GM23338 (cell line): ENCODE measurements at regions not wholly inside any gene's neighbourhood (a gene's known extent, or its start where the extent isn't known, plus 50 kb on each side); places are given as distances from the start of the nearest gene placed in this dataset.

Experiments used
- ATAC-seq: fragments of 200-7000 bp; cut with Tn5 transposase; 3 replicates; pipeline ENCODE4 v1.9.1; 2020
- DNase-seq: peaks from one replicate; pipeline ENCODE4 v3.0.0-alpha.2; 2015; ENCODE audit warnings: low spot score
- H2AFZ ChIP-seq: fragments of 200-600 bp; sonication (generic); 2 replicates; pipeline ENCODE4 v1.8.0; 2016; ENCODE audit warnings: antibody characterized with exemption, mild to moderate bottlenecking, moderate library complexity
- H3F3A ChIP-seq: fragments of 200-600 bp; sonication (generic); replicated peaks from 2 replicates; pipeline ENCODE4 v1.8.0; 2017; ENCODE audit warnings: antibody characterized with exemption, mixed run types, low read depth
- H3K27ac ChIP-seq: fragments of 200-600 bp; sonication (generic); 2 replicates; pipeline ENCODE4 v1.6.1; 2016; ENCODE audit warnings: low read depth
- H3K27me3 ChIP-seq: fragments of 200-600 bp; sonication (generic); 2 replicates; pipeline ENCODE4 v1.8.0; 2016; ENCODE audit warnings: mild to moderate bottlenecking, mixed run types, moderate library complexity; ENCODE audit not compliant: insufficient read depth
- H3K36me3 ChIP-seq: fragments of 200-600 bp; sonication (generic); 2 replicates; pipeline ENCODE4 v1.8.0; 2016; ENCODE audit warnings: mild to moderate bottlenecking; ENCODE audit not compliant: insufficient read depth
- H3K4me1 ChIP-seq: fragments of 200-600 bp; sonication (generic); 2 replicates; pipeline ENCODE4 v1.8.0; 2016; ENCODE audit warnings: mild to moderate bottlenecking, moderate library complexity; ENCODE audit not compliant: insufficient read depth
- H3K4me2 ChIP-seq: fragments of 200-600 bp; sonication (generic); 2 replicates; pipeline ENCODE4 v1.7.1; 2017; ENCODE audit warnings: mixed run types
- H3K4me3 ChIP-seq: fragments of 200-600 bp; sonication (generic); 2 replicates; pipeline ENCODE4 v1.6.1; 2016; ENCODE audit warnings: mixed run types
- H3K79me2 ChIP-seq: fragments of 200-600 bp; sonication (generic); replicated peaks from 2 replicates; pipeline ENCODE4 v1.8.0; 2017; ENCODE audit warnings: mild to moderate bottlenecking; ENCODE audit not compliant: insufficient read depth
- H3K9me2 ChIP-seq: fragments of 200-600 bp; sonication (generic); 2 replicates; pipeline ENCODE4 v1.8.0; 2017; ENCODE audit not compliant: insufficient read depth
- H4K20me1 ChIP-seq: fragments of 200-600 bp; sonication (generic); replicated peaks from 2 replicates; pipeline ENCODE4 v1.8.0; 2017; ENCODE audit warnings: mild to moderate bottlenecking; ENCODE audit not compliant: insufficient read depth
- H3K27ac Mint-ChIP-seq: 2 replicates; pipeline ENCODE4 v1.8.0; 2020; ENCODE audit warnings: inconsistent platforms, mild to moderate bottlenecking, moderate library complexity, mixed read lengths
- H3K27me3 Mint-ChIP-seq: 3 replicates; pipeline ENCODE4 v1.8.0; 2022; ENCODE audit warnings: low read depth, mild to moderate bottlenecking, moderate library complexity, mixed read lengths, inconsistent platforms; ENCODE audit not compliant: insufficient read depth, poor library complexity
- H3K36me3 Mint-ChIP-seq: 3 replicates; pipeline ENCODE4 v1.8.0; 2021; ENCODE audit warnings: low read depth, mild to moderate bottlenecking, inconsistent platforms, moderate library complexity, mixed read lengths
- H3K4me1 Mint-ChIP-seq: 3 replicates; pipeline ENCODE4 v1.8.0; 2020; ENCODE audit warnings: mild to moderate bottlenecking, inconsistent platforms, mixed read lengths
- H3K4me3 Mint-ChIP-seq: 3 replicates; pipeline ENCODE4 v1.8.0; 2021; ENCODE audit warnings: moderate library complexity, mild to moderate bottlenecking, inconsistent platforms, mixed read lengths
- H3K9me3 Mint-ChIP-seq: 3 replicates; pipeline ENCODE4 v1.8.0; 2020; ENCODE audit warnings: moderate library complexity, mild to moderate bottlenecking, inconsistent platforms, mixed read lengths
- CREB1 ChIP-seq: fragments of 250-450 bp; sonication (Bioruptor Pico); IDR thresholded peaks from 2 replicates; pipeline ENCODE4 v1.5.0; 2020; ENCODE audit warnings: low read depth, mild to moderate bottlenecking, moderate library complexity
- EZH2 ChIP-seq: fragments of 200-600 bp; sonication (generic); IDR thresholded peaks from one replicate; pipeline ENCODE4 v1.8.0; 2017; ENCODE audit warnings: antibody characterized with exemption, mild to moderate bottlenecking, low read depth; ENCODE audit not compliant: unreplicated experiment
- POLR2AphosphoS5 ChIP-seq: IDR thresholded peaks from 2 replicates; pipeline ENCODE4 v1.6.1; 2016; ENCODE audit warnings: antibody characterized with exemption, low read depth
- REST ChIP-seq: IDR thresholded peaks from one replicate; pipeline ENCODE4 v1.6.1; 2018; ENCODE audit warnings: antibody characterized with exemption; ENCODE audit not compliant: unreplicated experiment
- STAT1 ChIP-seq: IDR thresholded peaks from one replicate; pipeline ENCODE4 v1.6.1; 2016; ENCODE audit warnings: antibody characterized with exemption; ENCODE audit not compliant: unreplicated experiment
- ZNF462 ChIP-seq: fragments of 250-450 bp; sonication (Bioruptor Pico); IDR thresholded peaks from 2 replicates; pipeline ENCODE4 v1.5.0; 2020; ENCODE audit warnings: mild to moderate bottlenecking, moderate library complexity

GRCh38 chr3:139803294-139803693 lies 125.5 kb upstream of the NMNAT3 start (continued):
- no peak for TF ChIP-seq REST
- TF ChIP-seq STAT1, result no peak
- no peak for TF ChIP-seq EZH2

- Histone ChIP-seq H3K9me2 (peaks cover 9% of the 10 kb centered on the region; the same call in 1 of the 2 replicates), H3F3A (no peaks in the 10 kb centered on the region), H3K36me3 (no peaks in the 10 kb centered on the region), H3K4me3 (no peak overlapping the region), H3K27me3 (no peaks in the 10 kb centered on the region), H3K4me1 (no peaks in the 10 kb centered on the region), H2AFZ (no peak overlapping the region), H3K4me2 (no peak overlapping the region), H3K27ac (no peak overlapping the region), H4K20me1 (no peaks in the 10 kb centered on the region; the same call in 1 of the 2 replicates), H3K79me2 (no peaks in the 10 kb centered on the region)
- H3K27ac Mint-ChIP-seq, result no peak overlapping the region
- DNase-seq, result peak; percentile 74
- H3K4me1 Mint-ChIP-seq, result no peaks in the 10 kb centered on the region
- peak; percentile 76 for ATAC-seq
- peaks cover 3% of the 10 kb centered on the region; the same call in 2 of the 3 replicates for H3K9me3 Mint-ChIP-seq
- H3K27me3 Mint-ChIP-seq, result peaks cover 3% of the 10 kb centered on the region
- TF ChIP-seq POLR2AphosphoS5, result no peak
- 0 out of 2 replicates have a peak, but pooled peaks have one; percentile 29 for TF ChIP-seq ZNF462 (CRISPR knock-in tag)
- TF ChIP-seq REST, result peak; percentile 93
- TF ChIP-seq CREB1 (CRISPR knock-in tag), result no peak
- no peaks in the 10 kb centered on the region for H3K36me3 Mint-ChIP-seq
- no peak overlapping the region for H3K4me3 Mint-ChIP-seq
Observed at GRCh38 chr3:139797724-139798343, 120.1 kb upstream of the NMNAT3 start.
